ENCODE measurements at regions not wholly inside any gene's neighbourhood (a gene's known extent, or its start where the extent isn't known, plus 50 kb on each side); places are given as distances from the start of the nearest gene placed in this dataset.

- no peak for DNase-seq
Measured at GRCh38 chr9:14560194-14560593, 133.0 kb downstream of the ZDHHC21 start.

- no peak for DNase-seq
Measured at GRCh38 chr9:14554886-14555285, 138.3 kb downstream of the ZDHHC21 start.

- DNase-seq, result no peak
Measured at GRCh38 chr9:14547245-14548060, 145.8 kb downstream of the ZDHHC21 start.

- no peak for DNase-seq
Measured at GRCh38 chr9:14546693-14547092, 146.5 kb downstream of the ZDHHC21 start.

GRCh38 chr9:14542071-14542470 lies 151.2 kb downstream of the ZDHHC21 start:
- peak; percentile 94 for DNase-seq

- peak; percentile 34 for DNase-seq
Measured at GRCh38 chr9:14538526-14538925, 154.7 kb downstream of the ZDHHC21 start.

- DNase-seq, result peak; percentile 64
Measured at GRCh38 chr9:14535161-14535955, 157.9 kb downstream of the ZDHHC21 start.

GRCh38 chr9:14533867-14534640 lies 159.2 kb downstream of the ZDHHC21 start:
- DNase-seq, result peak; percentile 73

- peak; percentile 70 for DNase-seq
Measured at GRCh38 chr9:14532456-14533115, 160.6 kb downstream of the ZDHHC21 start.

- peak; percentile 62 for DNase-seq
Measured at GRCh38 chr9:14531341-14532269, 161.6 kb downstream of the ZDHHC21 start.

- DNase-seq, result no peak
Measured at GRCh38 chr9:14530841-14531240, 162.4 kb downstream of the ZDHHC21 start.

GRCh38 chr9:14530366-14530765 lies 162.9 kb downstream of the ZDHHC21 start:
- peak; percentile 53 for DNase-seq

- DNase-seq, result no peak
Measured at GRCh38 chr9:14529629-14530028, 163.6 kb downstream of the ZDHHC21 start.

- peak; percentile 41 for DNase-seq
Measured at GRCh38 chr9:14529054-14529453, 164.2 kb downstream of the ZDHHC21 start.

GRCh38 chr9:14526504-14526903 lies 166.7 kb downstream of the ZDHHC21 start:
- no peak for DNase-seq

- DNase-seq, result peak; percentile 80
Measured at GRCh38 chr9:14525856-14526255, 167.4 kb downstream of the ZDHHC21 start.

GRCh38 chr9:14524873-14525515 lies 168.2 kb downstream of the ZDHHC21 start:
- DNase-seq, result peak; percentile 83

GRCh38 chr9:14523545-14523944 lies 169.7 kb downstream of the ZDHHC21 start:
- DNase-seq, result no peak

- DNase-seq, result no peak
Measured at GRCh38 chr9:14522627-14523379, 170.4 kb downstream of the ZDHHC21 start.

- DNase-seq, result no peak
Measured at GRCh38 chr9:14520341-14520740, 172.9 kb downstream of the ZDHHC21 start.
